Stimulated activated naive CD8-positive, alpha-beta T cell treated with anti-CD3 and anti-CD28 coated beads, Interleukin-15, Interleukin-2, amounts not matched to agents 100 U/mL and 50 U/mL, for 24 hours (primary cell): ENCODE measurements at regions not wholly inside any gene's neighbourhood (a gene's known extent, or its start where the extent isn't known, plus 50 kb on each side); places are given as distances from the start of the nearest gene placed in this dataset.

Experiments used
- ATAC-seq: fragments of 150-1000 bp; cut with Tn5 transposase; one replicate; pipeline ENCODE4 v1.10.0; 2021
- DNase-seq: peaks from one replicate; pipeline ENCODE4 v3.0.0; 2021

DNA sequence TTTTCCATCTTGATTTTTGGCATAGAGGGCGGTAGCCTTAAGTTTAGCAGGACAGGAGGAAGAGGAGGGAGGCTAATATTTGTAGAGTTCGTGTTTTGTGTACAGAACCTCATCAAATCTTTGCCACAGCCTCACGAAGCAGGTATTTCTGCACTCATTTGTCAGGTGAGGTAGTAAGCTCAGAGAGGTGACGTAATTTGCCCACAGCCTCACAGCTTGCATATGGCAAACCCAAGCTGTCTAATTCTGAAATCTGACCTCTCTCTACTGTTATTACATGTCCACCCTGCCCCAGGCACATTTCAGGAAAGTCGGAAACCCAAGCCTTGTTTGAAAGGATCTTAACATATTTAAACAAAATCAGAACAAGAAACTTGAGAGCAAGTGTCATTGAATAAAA, 91.1 kb upstream of the TPM1 start:
- ATAC-seq (no peak), DNase-seq (no peak)

DNA sequence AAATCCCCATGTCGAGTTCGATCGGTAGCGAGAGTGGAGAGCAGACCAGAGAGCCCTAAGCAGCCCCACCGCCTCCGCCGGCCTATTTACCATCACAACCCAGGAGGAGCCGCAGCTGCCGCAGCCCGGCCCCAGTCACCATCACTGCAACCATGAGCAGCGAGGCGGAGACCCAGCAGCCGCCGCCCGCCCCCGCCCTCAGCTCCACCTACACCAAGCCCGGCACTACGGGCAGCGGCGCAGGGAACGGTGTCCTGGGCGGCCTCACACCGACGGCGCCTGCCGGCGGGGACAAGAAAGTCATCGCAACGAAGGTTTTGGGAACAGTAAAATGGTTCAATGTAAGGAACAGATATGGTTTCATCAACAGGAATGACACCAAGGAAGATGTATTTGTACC, 89.5 kb upstream of the TPM1 start:
- no peak for DNase-seq
- ATAC-seq, result no peak

DNA sequence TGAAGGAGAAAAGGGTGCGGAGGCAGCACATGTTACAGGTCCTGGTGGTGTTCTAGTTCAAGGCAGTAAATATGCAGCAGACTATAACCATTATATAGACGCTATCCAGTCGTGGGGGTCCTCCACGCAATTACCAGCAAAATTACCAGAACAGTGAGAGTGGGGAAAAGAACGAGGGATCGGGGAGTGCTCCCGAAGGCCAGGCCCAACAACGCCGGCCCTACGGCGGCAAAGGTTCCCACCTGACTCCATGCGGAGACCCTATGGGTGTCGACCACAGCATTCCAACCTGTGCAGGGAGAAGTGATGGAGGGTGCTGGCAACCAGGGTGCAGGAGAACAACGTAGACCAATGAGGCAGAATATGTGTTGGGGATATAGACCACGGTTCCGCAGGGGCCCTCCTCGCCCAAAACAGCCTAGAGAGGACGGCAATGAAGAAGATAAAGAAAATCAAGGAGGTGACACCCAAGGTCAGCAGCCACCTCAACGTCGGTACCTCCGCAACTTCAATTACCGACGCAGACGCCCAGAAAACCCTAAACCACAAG, 89.0 kb upstream of the TPM1 start:
- DNase-seq (no peak), ATAC-seq (no peak)

DNA sequence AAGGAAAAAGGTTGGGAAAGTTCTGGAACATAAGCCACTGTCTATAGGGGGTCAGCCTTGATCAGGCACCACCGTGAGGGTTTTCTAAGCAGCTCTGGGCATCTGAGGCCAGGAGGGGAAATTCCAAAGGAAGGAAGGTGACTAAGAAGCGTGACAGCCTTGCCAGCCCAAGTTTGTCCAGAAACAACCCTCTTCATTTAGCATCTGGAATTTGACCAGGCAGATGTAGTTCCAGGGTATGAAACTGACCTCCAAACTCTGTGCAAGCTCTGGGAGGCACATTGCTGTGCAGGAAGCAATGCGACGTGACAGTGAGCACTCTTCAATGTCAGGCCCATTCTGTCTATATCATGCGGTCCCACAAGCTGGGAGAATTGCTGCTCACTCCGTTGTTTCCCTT, 85.4 kb upstream of the TPM1 start:
- ATAC-seq, result no peak
- DNase-seq, result no peak

DNA sequence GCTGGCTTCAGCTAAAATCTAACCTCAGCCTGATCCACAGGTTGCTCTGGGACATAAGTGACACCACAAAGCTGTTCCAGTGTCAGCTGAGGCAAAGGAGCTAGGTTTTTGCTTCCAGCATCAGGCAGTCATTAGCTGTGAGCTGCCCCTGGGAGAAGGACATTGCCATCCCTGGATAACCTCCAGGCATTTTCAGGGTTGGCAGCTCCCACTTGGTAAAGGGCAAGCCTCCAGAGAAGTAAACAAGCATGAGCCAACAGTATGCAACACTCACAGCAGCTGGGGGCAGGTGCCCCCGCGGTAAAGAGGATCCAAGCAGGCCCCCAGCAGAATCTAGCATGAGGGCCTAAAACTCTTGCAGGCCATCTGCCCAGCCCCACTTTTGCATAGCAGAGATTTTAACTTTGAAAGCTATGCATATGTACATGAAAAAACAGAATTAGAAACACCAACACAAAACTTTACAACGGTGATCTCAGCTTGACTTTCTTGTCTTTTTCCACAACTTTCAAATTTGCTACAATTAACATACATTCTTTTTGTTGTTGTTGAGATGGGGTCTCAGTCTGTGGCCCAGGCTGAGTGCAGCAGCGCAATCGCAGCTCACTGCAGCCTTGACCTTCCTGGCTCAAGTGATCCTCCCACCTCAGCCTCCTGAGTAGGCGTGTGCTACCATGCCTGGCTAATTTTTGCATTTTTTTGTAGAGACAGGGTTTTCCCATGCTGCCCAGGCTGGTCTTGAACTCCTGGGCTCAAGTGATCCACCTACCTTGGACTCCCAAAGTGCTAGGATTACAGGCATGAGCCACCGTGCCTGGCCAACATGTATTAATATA, 83.8 kb upstream of the TPM1 start:
- no peak for ATAC-seq
- DNase-seq, result no peak

DNA sequence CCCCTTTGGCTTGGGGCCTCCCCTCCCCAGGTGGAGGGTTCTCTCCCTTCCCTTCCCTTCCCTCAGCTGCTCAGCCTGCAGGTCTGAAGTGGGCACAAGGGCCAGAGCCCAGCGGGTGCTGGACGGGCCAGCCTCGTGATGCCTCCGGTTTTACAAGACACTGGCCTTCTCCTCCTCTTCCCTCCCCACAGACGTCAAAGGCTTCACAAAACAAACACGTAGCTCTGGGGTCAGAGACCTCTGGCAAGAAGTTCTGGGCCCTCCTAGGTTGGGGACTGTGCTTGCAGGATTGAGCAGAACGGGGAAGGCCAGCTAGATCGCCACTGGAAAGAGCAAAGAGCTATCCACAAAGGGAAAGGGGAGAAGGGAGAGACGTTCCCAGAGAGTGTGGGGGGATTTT, 81.4 kb upstream of the TPM1 start:
- no peak for ATAC-seq
- DNase-seq, result no peak

DNA sequence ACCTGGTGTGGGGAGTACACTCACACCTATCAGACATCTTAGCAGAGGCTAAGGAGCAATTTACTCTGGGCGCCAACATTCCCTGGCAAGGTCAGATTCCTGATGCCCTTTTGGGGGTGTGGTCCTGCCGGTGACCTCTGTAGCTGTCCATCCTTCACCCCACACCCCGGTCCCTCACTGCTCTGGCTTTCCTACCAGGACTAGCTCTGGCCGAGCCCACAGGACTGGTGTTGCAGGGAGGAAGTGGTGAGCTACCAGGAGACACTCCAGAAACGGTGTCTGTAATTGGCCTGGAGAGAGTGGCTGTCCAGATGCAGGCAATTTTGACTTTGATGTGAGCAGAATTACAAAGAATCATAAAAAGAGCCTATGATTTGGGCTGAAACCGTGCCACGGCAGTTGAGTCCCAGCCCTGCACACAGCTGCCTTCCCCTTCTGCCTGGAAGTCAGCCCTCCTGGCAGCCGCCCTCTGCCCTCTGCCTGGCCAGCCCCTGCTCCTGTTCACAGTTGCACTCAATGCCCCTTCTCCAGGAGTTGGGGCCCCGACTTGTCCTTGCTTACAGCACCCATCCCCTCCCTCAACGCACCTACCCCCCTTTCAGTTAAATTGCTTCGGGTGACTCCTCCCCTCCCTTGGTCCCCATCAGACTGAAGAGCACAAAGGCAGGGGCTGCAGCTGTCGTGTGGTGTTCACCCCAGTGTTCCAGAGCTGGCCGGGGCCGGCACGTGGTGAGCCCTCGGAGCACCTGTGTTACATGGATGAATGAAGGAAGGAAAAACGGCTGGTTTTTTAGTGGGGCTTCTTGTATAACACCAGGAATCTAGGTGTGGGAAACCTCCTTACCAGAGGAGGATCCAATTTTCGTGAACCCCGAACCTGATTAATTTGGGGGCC, 80.2 kb upstream of the TPM1 start:
- ATAC-seq, result no peak

DNA sequence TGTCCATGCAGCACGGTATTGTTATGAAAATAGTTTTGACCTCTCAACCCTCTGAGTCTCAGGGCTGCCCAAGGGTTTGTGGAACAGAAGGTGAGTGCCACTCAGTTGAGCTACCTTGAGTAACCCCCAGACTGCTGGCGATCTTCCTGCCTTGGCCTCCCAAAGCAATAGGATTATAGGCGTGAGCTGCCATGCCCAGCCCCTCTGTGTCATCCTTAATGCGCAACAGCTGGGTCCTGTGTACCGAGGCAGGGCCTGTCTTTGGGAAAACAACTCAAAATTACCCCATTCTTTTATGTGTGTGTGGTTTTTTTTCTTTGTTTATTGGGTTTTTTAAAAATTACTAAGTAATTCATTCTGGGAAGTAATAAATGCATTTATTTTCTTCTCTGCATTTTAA, 78.3 kb upstream of the TPM1 start:
- no peak for ATAC-seq
- no peak for DNase-seq

More for the DNA sequence above, 80.2 kb upstream of the TPM1 start:
- DNase-seq, result no peak

DNA sequence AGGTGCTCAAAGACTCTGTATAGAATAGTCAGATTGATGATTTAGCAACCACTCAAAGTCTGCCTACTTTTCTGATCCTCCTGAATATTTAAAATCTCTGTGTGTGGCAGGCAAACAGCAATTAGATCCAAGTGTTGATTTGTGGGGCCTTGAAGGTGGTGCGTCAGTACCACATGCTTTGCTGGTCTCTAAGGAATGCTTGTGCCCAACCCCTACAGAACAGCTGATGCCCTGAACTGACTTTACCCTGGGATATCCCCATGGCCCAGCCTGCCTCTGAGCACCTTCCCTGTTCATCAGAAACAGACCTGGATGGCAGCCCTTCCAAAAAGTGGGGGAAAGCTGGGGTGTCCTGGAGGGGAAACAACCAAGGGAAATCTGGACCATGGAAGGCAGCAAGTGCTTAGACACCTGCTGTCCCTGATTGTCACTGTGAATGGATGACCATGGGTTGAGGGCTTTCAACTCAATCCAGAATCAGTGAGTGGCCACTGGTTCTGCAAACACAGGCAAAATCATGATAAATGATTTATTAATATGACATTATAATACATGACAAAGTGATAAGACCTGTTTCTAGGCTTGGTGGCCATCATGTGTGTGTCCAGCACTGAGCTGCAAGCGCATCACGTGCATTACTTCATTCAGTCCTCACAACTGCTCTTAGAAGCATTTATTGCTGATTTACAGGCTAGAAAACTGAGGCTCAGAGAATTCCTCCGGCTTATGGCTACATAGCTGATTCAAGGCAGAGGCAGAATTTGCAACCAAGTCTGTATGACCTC, 76.1 kb upstream of the TPM1 start:
- ATAC-seq, result no peak

DNA sequence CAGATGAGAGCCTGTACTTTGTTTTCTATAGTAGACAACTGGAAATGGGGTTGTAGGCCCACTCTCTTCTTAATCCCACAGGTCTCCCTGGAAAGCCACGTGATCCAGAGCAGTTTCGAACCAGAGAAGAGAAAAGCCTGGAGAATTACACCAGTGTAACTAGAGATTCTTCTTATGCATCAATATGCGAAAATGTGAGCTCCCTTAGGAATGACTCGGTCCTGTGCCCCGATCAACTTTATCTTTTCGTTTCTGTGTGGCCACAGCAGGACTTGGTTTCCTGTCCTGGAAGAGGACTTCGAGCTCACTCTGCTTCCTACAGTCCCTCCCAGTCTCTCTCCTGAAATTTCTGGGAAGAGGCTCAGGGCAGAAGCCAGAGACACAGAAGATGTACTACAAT, 73.8 kb upstream of the TPM1 start:
- ATAC-seq (no peak), DNase-seq (no peak)

More for the DNA sequence above, 76.1 kb upstream of the TPM1 start:
- DNase-seq, result no peak

DNA sequence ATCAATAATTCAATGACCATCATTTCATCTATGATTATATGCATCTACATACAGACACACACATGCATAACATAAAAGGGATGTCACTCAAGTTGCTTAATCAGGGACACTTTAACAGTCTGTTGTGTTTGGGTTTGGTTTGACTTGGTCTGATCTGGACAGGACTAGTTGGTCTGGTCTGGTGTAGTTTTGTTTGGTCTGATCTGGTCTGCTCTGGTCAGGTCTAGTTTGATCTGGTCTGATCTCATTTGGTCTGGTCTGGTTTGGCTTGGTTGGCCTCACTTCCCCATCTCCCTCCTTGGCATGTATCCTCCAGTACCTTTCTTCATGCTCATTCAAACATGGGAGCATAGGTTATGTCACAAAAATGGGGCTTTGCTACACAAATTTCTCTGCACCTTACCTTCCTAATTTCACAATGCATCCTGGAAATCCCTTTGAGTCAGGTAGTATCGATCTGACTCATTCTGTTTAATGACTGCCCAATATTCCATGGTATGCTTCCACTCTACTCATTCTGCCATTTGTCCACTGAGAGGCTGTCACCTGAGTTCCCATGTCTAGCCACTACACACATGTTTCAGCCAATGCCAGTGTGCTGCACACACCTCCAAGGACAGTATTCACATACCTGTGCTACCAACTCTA, 73.0 kb upstream of the TPM1 start:
- DNase-seq, result no peak
- no peak for ATAC-seq

DNA sequence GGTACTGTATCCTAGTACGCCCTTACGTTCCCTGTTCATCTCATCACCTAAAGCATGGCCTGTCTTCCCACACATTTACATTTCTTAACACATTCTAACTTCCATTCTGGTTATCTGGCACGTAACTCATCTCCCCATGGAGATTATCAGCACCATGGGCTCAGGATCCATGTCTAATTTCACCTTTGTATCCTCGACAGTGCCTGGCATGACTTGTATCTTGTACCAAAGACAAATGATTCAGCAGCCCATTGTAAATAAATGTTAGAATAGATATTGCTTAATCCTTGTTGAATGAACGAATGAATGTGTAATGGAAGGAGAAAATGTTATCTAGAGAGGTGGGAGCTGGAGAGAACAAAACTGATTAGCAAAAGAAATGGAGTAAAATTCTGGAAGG, 69.7 kb upstream of the TPM1 start:
- DNase-seq (no peak), ATAC-seq (no peak)

DNA sequence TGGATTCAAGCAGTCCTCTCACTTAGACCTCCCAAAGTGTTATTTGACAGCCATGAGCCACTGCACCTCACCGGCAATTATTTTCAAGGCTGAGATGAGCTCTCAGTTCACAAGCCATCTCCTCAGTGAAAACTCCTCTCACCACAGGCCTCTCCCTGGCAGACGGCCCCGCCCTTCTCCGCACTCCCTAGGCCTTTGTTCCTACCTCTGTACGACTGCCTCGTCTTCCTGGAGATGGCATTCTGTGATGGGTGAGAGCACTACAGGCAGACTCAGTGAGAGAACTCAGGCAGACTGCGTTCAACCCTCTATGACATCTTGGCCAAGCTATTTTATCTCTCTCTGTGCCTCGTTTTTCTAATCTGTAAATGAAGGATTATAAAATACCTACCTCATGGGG, 67.0 kb upstream of the TPM1 start:
- DNase-seq, result no peak
- no peak for ATAC-seq

DNA sequence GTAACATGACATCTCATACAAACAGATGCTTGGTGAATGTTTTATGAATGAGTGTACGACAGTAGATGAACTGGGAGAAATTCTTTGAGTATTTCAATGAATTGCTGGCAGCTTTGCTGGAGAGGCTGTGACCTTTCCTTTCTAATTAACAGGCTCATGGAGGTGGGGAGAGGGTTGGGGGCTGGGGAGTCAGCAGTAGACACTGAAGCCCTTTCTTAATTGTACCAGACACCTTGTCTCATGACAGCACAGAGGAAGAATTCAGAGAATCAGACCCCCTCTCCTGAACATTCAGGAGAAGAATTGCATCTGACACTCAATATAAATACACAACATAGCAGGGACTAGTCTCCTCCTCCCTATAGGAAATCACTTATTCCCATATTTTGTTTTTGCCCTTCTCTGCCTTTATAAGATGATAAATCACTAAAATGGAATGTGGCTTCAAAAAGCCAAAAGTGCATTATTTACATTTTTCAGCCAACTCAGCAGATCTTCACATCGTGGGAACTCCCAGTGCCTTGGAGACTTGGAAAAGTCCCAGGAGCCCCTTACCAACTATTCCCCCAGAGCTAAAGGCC, 66.2 kb upstream of the TPM1 start:
- no peak for DNase-seq
- ATAC-seq, result no peak

DNA sequence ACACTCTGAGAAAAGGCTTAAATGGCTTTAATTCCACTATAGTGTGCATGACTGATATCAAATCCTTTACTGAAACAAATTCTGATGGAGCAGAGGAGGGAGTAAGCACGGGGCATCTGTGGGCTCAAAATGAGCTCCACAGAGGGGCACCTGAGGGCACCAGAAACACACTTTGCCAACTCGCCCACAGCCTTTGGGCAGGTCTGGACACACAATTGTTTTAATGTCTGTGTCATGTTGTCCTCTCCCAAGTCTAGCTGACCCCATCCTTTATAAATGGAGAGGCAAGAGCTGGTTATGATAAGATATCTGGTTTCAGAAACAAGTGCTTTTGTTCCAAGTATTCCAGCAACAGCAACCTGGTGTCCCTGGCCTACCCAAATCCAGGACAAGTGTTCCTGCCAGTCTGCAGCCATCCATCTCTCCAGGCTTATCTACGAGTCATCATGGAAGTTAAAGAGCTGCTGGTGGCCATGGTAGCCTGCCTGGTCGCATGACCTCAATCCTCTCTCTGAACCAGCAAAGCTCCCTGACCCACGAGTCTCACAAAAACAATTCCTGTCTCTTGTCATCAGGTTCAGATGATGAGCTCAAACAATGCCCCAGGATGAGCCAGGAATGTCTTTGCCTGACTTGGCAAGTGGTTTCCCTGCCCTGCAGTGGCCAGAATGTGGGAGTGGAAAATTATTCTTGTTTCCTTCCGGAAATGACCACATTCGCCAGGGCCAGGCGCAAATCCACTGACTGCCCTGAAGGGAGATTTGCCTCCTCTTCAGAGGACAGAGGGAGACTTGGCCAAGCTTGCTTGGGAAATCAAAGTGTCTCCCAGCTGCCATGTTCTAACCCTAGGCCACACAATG, 64.4 kb upstream of the TPM1 start:
- ATAC-seq, result no peak
- DNase-seq, result no peak

DNA sequence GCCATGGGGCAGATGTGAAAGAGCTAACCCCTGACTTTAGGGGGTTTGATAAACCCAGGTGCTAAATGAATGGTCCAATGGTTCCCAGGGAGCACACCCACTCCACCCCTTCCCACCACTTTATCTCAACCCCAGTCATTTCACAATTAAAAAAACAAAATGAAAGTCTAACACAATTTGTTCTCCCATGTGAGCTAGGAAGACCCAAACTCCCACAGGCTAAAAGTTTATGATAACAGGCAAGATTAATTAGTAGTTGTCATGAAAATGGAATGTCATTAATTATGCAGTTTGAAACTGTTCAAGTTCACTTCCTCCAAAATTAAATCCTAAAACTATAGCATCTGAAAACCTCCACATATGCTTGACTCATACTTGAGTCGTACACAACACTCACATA, 63.3 kb upstream of the TPM1 start:
- DNase-seq, result no peak

DNA sequence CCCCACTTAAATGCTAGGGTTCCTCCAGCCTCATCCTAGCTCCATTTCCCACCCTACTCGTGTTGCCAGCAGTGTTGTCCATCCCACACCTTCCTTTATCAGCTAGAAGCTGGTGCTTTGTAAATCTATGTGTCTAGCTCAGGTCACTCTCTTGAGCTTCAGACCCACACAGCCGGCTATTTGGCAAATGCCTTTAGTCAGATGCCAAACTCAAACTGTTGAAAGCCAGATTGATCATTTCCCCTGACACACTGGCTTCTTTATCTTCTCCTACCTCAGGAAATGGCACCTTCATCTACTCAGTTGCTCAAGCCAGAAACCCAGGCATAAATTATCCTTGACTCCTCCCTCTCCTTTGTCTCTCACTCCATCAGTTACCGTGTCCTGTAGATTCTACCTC, 61.5 kb upstream of the TPM1 start:
- no peak for DNase-seq

More for the DNA sequence above, 63.3 kb upstream of the TPM1 start:
- no peak for ATAC-seq

DNA sequence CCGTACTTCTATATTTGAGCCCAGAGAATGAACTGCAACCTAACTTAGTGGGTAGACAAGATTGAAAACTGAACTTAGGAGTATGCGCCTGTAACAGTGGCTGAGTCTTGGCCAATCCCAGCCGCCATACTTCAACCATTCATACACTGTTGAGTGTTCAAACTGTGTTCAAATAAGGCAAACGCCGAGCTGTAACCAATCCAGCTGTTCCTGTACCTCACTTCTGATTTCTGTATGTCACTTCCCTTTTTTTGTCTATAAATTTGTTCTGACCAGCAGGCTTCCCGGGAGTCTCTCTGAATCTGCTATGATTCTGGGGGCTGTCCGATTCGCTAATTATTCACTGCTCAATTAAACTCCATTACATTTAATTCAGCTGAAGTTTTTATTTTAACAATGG, 58.6 kb upstream of the TPM1 start:
- ATAC-seq (no peak), DNase-seq (no peak)

More for the DNA sequence above, 61.5 kb upstream of the TPM1 start:
- no peak for ATAC-seq

DNA sequence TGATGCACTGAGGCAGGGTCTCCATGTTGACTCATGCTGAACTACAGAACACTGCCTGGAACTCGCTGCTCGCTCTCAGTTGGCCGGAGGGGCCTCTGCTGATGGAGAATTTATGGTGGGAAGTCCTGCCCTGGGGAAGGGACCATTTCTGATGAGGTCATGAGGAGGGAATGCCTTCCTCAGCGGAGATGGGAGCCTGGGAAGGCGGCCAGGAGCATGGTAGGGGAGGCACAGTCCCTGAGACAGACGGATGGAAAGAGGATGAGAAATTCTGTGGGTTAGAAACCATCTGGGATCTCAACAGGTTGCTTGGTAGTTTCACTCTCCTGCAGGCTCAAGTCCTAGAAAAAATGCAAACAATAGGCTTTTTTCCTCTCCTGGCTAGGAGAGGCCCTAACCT, 56.8 kb upstream of the TPM1 start:
- no peak for DNase-seq
- no peak for ATAC-seq

DNA sequence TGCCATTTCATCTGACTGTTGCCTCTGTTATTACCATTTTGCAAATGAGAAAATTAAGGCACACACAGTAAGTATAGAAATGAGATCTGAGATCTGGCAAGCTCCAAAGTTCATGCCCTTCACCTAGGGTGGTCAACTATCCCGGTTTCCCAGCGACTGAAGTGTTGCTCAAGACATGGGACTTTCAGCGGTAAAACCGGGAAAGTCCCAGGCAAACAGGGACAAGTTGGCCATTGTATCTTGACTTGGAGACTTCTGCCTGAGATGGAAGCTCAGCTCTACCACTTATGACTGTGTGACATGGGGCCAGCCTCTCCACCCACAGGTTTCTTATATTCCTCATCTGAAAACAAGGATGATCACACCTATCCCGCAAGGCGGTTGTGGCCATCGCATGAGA, 55.6 kb upstream of the TPM1 start:
- ATAC-seq, result no peak
- no peak for DNase-seq
